Esophagus squamous epithelium (tissue), 4 donors: ENCODE measurements at regions not wholly inside any gene's neighbourhood (a gene's known extent, or its start where the extent isn't known, plus 50 kb on each side); places are given as distances from the start of the nearest gene placed in this dataset.

Experiments
- POLR2A ChIP-seq, 4 donors: fragments of 450-650 bp; IDR thresholded peaks; one replicate each; pipeline ENCODE4 v1.6.1; 2017; ENCODE audit warnings: antibody characterized with exemption in 4 of 4, mild to moderate bottlenecking in 4 of 4, moderate library complexity in 3 of 4
- TF ChIP-seq, protein P1 (sequence below), 6 experiments: fragments of 450-650 bp in 4 of 6; fragments of 200-600 bp in 2 of 6; sonication (generic) in 2 of 6; IDR thresholded peaks; one replicate each; pipeline ENCODE4 v1.5.1; 2016 to 2019; ENCODE audit warnings: antibody characterized with exemption in 6 of 6, mild to moderate bottlenecking in 4 of 6, moderate library complexity in 4 of 6

DNA sequence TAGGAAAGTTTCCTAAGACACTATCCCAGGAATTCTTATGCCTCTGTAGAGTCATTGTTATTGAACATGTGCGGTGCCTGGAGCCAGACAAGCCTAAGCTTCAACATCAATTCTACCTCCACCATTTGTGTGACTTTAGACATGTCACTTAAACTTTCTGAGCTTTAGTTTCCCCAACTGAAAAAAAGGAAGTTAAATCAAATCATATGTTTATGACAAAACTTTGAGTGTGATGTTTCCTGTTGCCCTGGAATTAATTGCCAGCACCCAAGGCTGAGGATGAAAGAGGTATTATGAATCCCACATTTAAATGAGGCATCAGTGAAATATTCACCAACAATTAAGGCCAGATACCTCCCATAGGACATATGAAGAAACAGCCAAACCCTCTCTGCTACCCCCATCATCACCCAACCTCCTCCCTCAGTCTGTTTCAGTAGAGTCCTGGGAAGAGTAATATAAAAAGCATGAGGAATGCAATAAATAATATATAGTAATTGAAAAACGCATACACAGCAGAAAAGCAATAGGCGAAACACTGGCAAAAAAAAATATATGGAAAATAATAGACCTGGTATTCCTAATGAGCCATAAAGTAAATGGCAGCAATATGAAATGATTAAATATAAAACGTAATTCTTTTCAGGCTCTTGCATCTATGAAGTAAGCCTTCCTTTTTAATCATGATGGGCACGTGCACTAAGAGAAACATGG is 182.0 kb upstream of the DCN start:
- TF ChIP-seq, protein P1, sequence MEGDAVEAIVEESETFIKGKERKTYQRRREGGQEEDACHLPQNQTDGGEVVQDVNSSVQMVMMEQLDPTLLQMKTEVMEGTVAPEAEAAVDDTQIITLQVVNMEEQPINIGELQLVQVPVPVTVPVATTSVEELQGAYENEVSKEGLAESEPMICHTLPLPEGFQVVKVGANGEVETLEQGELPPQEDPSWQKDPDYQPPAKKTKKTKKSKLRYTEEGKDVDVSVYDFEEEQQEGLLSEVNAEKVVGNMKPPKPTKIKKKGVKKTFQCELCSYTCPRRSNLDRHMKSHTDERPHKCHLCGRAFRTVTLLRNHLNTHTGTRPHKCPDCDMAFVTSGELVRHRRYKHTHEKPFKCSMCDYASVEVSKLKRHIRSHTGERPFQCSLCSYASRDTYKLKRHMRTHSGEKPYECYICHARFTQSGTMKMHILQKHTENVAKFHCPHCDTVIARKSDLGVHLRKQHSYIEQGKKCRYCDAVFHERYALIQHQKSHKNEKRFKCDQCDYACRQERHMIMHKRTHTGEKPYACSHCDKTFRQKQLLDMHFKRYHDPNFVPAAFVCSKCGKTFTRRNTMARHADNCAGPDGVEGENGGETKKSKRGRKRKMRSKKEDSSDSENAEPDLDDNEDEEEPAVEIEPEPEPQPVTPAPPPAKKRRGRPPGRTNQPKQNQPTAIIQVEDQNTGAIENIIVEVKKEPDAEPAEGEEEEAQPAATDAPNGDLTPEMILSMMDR (IDR thresholded peaks at IDR 0.05), result no peak
- TF ChIP-seq POLR2A (IDR thresholded peaks at IDR 0.05), result no peak
